HepG2 (cell line): ENCODE measurements at regions not wholly inside any gene's neighbourhood (a gene's known extent, or its start where the extent isn't known, plus 50 kb on each side); places are given as distances from the start of the nearest gene placed in this dataset.

ENCODE experiments used
- ATAC-seq: fragments of 200-7000 bp; cut with Tn5 transposase; 3 replicates; pipeline ENCODE4 v1.9.1; 2020; ENCODE audit warnings: mild to moderate bottlenecking, moderate library complexity
- BruUV-seq: library from RNA; stranded (reverse); fragments of 400-500 nt; replicated peaks from 2 replicates; lab custom pipeline; 2021; lab: Mats Ljungman, UMichigan
- CTCF ChIA-PET: fragments of 300-600 bp; formaldehyde crosslinking; extraction: SDS; loops from one replicate; lab custom pipeline; 2021; ENCODE audit warnings: low total read pairs, inconsistent platforms, low intra/inter-chr PET ratio; lab: Yijun Ruan, JAX
- POLR2A ChIA-PET: fragments of 350-600 bp; sonication (Branson Sonifier 250); formaldehyde crosslinking; loops from one replicate; lab custom pipeline; 2020; ENCODE audit warnings: antibody characterized with exemption, inconsistent platforms; lab: Yijun Ruan, JAX
- DNase-seq: peaks from one replicate; pipeline ENCODE4 v3.0.0-alpha.2; 2015; ENCODE audit warnings: low spot score
- FAIRE-seq: peaks from 3 replicates; lab custom pipeline; 2011; peaks lifted over from hg19 to GRCh38; lab: Jason Lieb, UNC
- H2AFZ ChIP-seq: one replicate; pipeline ENCODE4 v1.6.1; 2011; ENCODE audit warnings: low read length, inconsistent platforms
- H3K27ac ChIP-seq: fragments of 300-600 bp; 3 replicates; pipeline ENCODE4 v1.8.0; 2011; ENCODE audit warnings: mixed run types, mild to moderate bottlenecking, mixed read lengths, low read length, inconsistent platforms; ENCODE audit not compliant: insufficient read depth; ENCODE audit errors: extremely low read length
- H3K27me3 ChIP-seq, 2 experiments: fragments of 200-600 bp in 1 of 2; 2 replicates in 1 of 2; 3 replicates in 1 of 2; pipeline versions ENCODE4 v1.6.0 to v1.8.0; 2011; ENCODE audit warnings: low read length in 2 of 2, mild to moderate bottlenecking in 2 of 2, moderate library complexity in 2 of 2, inconsistent platforms in 1 of 2; ENCODE audit not compliant: insufficient read depth in 2 of 2, control insufficient read depth in 1 of 2
- H3K36me3 ChIP-seq, 2 experiments: fragments of 200-600 bp in 1 of 2; replicated peaks in 1 of 2; 2 replicates in 1 of 2; 3 replicates in 1 of 2; pipeline versions ENCODE4 v1.5.1 to v1.8.0; 2011; ENCODE audit warnings: low read length in 2 of 2, inconsistent platforms in 1 of 2; ENCODE audit not compliant: insufficient read depth in 2 of 2, control insufficient read depth in 1 of 2
- H3K4me1 ChIP-seq: 2 replicates; pipeline ENCODE4 v1.5.1; 2012; ENCODE audit warnings: low read length, inconsistent platforms; ENCODE audit not compliant: insufficient read depth
- H3K4me2 ChIP-seq: 2 replicates; pipeline ENCODE4 v1.6.0; 2011; ENCODE audit warnings: low read depth, low read length, inconsistent platforms
- H3K4me3 ChIP-seq, 3 experiments: fragments of 200-600 bp in 1 of 3; sonication (generic), shearing (Covaris generic) in 1 of 3; replicated peaks in 1 of 3; 2 replicates each; pipeline ENCODE4 v1.5.1; 2011 to 2016; ENCODE audit warnings: low read length in 3 of 3, inconsistent platforms in 2 of 3, low read depth in 2 of 3, mild to moderate bottlenecking in 2 of 3, control low read depth in 1 of 3, mixed read lengths in 1 of 3; ENCODE audit not compliant: insufficient read depth in 1 of 3
- H3K79me2 ChIP-seq: one replicate; pipeline ENCODE4 v1.6.1; 2011; ENCODE audit warnings: low read length, inconsistent platforms; ENCODE audit not compliant: insufficient read depth
- H3K9ac ChIP-seq: 2 replicates; pipeline ENCODE4 v1.6.0; 2011; ENCODE audit warnings: mild to moderate bottlenecking, low read depth, low read length, inconsistent platforms; ENCODE audit not compliant: insufficient read depth
- H3K9me3 ChIP-seq: 2 replicates; pipeline ENCODE4 v1.5.1; 2012; ENCODE audit warnings: mild to moderate bottlenecking, low read length
- H4K20me1 ChIP-seq: 2 replicates; pipeline ENCODE4 v1.6.0; 2011; ENCODE audit warnings: inconsistent platforms, mild to moderate bottlenecking, low read length, moderate library complexity; ENCODE audit not compliant: insufficient read depth
- LBX2 ChIP-seq: sonication (generic); formaldehyde crosslinking; IDR thresholded peaks from 2 replicates; pipeline ENCODE4 v1.5.0; 2020; ENCODE audit warnings: missing genetic modification reagents, mild to moderate bottlenecking, borderline replicate concordance
- MAFF ChIP-seq: IDR thresholded peaks from 2 replicates; pipeline ENCODE4 v1.6.1; 2011; ENCODE audit warnings: low read depth, low read length, improper control_type of control experiment
- SRSF4 ChIP-seq: fragments of 200-400 bp; formaldehyde crosslinking; IDR thresholded peaks from one replicate; pipeline ENCODE4 v1.6.1; 2018; ENCODE audit warnings: mild to moderate bottlenecking, low read depth, low read length, moderate library complexity; ENCODE audit not compliant: poor library complexity, severe bottlenecking
- YEATS4 ChIP-seq: sonication (generic); formaldehyde crosslinking; IDR thresholded peaks from 2 replicates; pipeline ENCODE4 v1.4.0; 2020; ENCODE audit warnings: missing genetic modification reagents, borderline replicate concordance
- ZNF296 ChIP-seq: sonication (generic); formaldehyde crosslinking; conservative IDR thresholded peaks from 2 replicates; pipeline ENCODE4 v1.5.0; 2020; ENCODE audit warnings: mild to moderate bottlenecking, missing genetic modification reagents
- ZNF460 ChIP-seq: sonication (generic); formaldehyde crosslinking; IDR thresholded peaks from 2 replicates; pipeline ENCODE4 v1.5.1; 2020; ENCODE audit warnings: missing genetic modification reagents, mild to moderate bottlenecking, borderline replicate concordance
- ZNF512 ChIP-seq: sonication (generic); formaldehyde crosslinking; IDR thresholded peaks from 2 replicates; pipeline ENCODE4 v1.4.0; 2020; ENCODE audit warnings: mild to moderate bottlenecking, missing genetic modification reagents
- in situ Hi-C: cut with HindIII; loops from 2 replicates; pipeline ENCODE4 v1.10.0; 2017; ENCODE audit warnings: low pct_unique_long_range_greater_than_20kb; ENCODE audit not compliant: extremely low pct_ligation_motif_present
- intact Hi-C: fragments of 100-400 bp; cut with micrococcal nuclease; formaldehyde crosslinking; loops from one replicate; pipeline ENCODE4 v1.10.0; 2022; ENCODE audit not compliant: unreplicated experiment
- TF ChIP-seq, protein P1 (sequence below): sonication (generic); formaldehyde crosslinking; IDR thresholded peaks from 2 replicates; pipeline ENCODE4 v1.5.1; 2020; ENCODE audit warnings: mild to moderate bottlenecking, missing genetic modification reagents, borderline replicate concordance
- TF ChIP-seq, protein P2 (sequence below): sonication (generic); formaldehyde crosslinking; IDR thresholded peaks from 2 replicates; pipeline ENCODE4 v1.5.1; 2020; ENCODE audit warnings: missing genetic modification reagents, mild to moderate bottlenecking, borderline replicate concordance

DNA sequence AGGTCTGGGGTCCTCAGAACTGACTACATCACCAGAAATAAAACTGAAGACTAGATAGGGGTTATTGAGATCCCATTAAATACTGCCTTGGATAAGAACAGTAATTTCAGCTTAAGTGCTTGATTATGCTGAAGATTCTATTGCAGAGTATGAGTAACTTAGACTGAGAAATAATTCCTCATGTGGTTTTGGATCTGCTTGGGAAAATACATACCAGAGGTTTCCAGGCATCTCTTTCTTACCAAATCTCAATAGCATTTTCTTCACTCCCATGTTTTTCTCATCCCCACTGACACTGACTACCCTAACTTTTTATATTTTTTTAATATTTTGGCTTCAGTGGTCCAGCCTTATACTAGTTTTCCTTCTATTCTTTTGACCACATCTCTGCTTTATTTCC lies 92.0 kb upstream of the TEX13D start:
- FAIRE-seq: no peak
- H3K4me1 ChIP-seq: no peaks in the 10 kb centered on the region
- H3K27me3 ChIP-seq: no peaks in the 10 kb centered on the region
- no peak for DNase-seq
- no peak overlapping the region for H3K4me2 ChIP-seq
- no peak overlapping the region for H3K9ac ChIP-seq
- TF ChIP-seq, protein P1, sequence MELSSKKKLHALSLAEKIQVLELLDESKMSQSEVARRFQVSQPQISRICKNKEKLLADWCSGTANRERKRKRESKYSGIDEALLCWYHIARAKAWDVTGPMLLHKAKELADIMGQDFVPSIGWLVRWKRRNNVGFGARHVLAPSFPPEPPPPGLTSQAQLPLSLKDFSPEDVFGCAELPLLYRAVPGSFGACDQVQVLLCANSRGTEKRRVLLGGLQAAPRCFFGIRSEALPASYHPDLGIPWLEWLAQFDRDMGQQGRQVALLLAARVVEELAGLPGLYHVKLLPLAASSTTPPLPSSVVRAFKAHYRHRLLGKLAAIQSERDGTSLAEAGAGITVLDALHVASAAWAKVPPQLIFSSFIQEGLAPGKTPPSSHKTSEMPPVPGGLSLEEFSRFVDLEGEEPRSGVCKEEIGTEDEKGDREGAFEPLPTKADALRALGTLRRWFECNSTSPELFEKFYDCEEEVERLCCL (CRISPR knock-in tag): no peak
- no peak for TF ChIP-seq ZNF512 (CRISPR knock-in tag)
- no peak for TF ChIP-seq ZNF296 (CRISPR knock-in tag)
- no peak for TF ChIP-seq YEATS4 (CRISPR knock-in tag)
- TF ChIP-seq, protein P2, sequence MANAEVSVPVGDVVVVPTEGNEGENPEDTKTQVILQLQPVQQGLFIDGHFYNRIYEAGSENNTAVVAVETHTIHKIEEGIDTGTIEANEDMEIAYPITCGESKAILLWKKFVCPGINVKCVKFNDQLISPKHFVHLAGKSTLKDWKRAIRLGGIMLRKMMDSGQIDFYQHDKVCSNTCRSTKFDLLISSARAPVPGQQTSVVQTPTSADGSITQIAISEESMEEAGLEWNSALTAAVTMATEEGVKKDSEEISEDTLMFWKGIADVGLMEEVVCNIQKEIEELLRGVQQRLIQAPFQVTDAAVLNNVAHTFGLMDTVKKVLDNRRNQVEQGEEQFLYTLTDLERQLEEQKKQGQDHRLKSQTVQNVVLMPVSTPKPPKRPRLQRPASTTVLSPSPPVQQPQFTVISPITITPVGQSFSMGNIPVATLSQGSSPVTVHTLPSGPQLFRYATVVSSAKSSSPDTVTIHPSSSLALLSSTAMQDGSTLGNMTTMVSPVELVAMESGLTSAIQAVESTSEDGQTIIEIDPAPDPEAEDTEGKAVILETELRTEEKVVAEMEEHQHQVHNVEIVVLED (CRISPR knock-in tag): no peak
- no peak for TF ChIP-seq LBX2 (CRISPR knock-in tag)
- TF ChIP-seq ZNF460 (CRISPR knock-in tag): no peak
- TF ChIP-seq MAFF: no peak
- no peak for TF ChIP-seq SRSF4
- in situ Hi-C loops: no loop called here
- no peak overlapping the region for H3K4me3 ChIP-seq
- H3K79me2 ChIP-seq: no peaks in the 10 kb centered on the region
- H3K9me3 ChIP-seq: no peaks in the 10 kb centered on the region
- no peaks in the 10 kb centered on the region for H3K36me3 ChIP-seq
- no peak overlapping the region for H2AFZ ChIP-seq
- no peaks in the 10 kb centered on the region for H4K20me1 ChIP-seq
- no peak for ATAC-seq
- CTCF ChIA-PET: no interaction called here
- no TSS peak for BruUV-seq
- intact Hi-C loops: no loop called here
- POLR2A ChIA-PET: no interaction called here
- H3K27ac ChIP-seq: no peak overlapping the region
